ENCODE measurements at regions not wholly inside any gene's neighbourhood (a gene's known extent, or its start where the extent isn't known, plus 50 kb on each side); places are given as distances from the start of the nearest gene placed in this dataset.

- DNase-seq: no peak
These were observed 119.7 kb upstream of the LHX1 start for GRCh38 chr17:36817483-36818048.

GRCh38 chr17:36818134-36818825, 119.0 kb upstream of the LHX1 start:
- no peak for DNase-seq

- DNase-seq: no peak
These were observed 113.2 kb upstream of the LHX1 start for GRCh38 chr17:36823850-36824677.

DNA sequence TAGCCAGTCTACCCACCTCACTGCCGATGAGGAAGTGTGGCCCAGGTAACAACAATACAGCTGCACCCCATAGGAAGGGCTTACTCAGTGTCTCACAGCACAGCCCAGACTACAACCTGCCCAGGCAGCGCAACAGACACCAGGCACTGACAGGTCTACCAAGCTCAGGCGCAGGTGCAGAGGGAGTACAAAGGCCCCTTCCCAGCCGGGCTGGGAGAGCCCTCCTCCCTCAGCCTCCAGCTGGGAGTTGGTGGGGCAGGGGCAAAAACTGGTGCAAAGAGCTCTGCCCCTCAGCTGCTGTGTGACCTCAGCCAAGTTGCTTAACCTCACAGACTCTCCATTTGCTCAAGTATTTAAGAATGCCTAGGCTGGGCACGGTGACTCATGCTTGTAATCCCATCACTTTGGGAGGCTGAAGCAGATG, 112.6 kb upstream of the LHX1 start:
- DNase-seq: no peak

GRCh38 chr17:36825113-36825512, 112.2 kb upstream of the LHX1 start:
- DNase-seq: no peak

- DNase-seq: no peak
These were observed 111.8 kb upstream of the LHX1 start for GRCh38 chr17:36825521-36825920.

DNA sequence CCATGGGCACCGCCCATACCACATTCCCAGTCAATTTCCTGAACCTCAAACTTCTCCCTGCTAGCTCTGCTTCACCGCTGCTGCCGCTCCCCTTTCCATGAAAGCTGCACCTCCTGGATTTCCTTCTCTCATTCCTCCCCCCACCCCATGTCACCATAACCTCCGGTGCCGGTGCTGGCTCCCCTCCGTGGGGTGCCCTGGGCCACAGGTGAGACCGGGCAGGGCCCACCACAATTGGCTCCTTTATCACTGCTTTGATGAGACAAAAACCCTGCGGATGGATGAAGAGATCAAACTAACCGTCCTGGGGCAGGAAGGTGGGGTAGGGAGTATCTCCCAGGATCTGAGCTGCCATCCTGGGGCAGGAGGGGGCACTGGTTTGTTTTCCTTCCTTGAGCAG, 111.3 kb upstream of the LHX1 start:
- DNase-seq: no peak

GRCh38 chr17:36827081-36827480, 110.2 kb upstream of the LHX1 start:
- DNase-seq: no peak

GRCh38 chr17:36829676-36830075, 107.6 kb upstream of the LHX1 start:
- no peak for DNase-seq

GRCh38 chr17:36833279-36833678, 104.0 kb upstream of the LHX1 start:
- no peak for DNase-seq

GRCh38 chr17:36835036-36835435, 102.2 kb upstream of the LHX1 start:
- DNase-seq: no peak

DNA sequence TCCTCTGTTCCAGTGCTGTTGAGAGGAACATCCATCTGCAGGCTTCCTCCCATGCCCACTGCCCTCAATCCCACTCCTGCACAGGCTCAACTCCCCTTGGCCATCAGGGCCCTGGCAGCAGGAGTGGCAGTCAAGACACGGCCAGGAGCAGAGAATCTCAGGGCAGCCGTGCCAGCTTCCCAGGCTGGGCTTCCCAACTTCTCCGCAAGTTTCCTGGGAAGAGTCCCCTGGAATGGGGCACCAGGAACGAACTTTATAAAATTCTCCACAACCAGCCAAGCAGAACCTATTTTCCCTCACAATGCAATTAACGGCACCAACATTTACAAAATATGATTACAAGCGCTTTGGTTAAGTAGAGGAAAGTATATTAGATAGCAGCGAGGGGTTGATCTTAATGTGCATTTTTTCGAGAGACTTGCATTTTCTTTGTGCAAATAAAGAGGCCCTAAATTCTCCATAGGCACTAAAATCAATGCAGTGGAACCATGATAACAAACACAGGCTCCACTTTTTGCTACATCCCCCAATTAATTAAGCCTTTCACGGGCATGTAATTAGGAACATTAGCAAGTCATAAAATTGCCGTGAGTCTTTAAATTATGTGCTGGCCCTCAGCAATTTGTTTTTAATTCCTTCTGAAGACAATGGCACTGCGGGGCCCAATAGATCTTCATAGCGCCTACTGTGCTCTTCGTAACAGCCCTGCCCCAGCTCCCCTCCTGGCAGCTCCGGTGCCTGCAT, 99.9 kb upstream of the LHX1 start:
- DNase-seq: no peak

- no peak for DNase-seq
These were observed 99.4 kb upstream of the LHX1 start for GRCh38 chr17:36837939-36838272.

GRCh38 chr17:36839256-36839655, 98.0 kb upstream of the LHX1 start:
- DNase-seq: no peak

- no peak for DNase-seq
These were observed 96.5 kb upstream of the LHX1 start for GRCh38 chr17:36840796-36841195.

DNA sequence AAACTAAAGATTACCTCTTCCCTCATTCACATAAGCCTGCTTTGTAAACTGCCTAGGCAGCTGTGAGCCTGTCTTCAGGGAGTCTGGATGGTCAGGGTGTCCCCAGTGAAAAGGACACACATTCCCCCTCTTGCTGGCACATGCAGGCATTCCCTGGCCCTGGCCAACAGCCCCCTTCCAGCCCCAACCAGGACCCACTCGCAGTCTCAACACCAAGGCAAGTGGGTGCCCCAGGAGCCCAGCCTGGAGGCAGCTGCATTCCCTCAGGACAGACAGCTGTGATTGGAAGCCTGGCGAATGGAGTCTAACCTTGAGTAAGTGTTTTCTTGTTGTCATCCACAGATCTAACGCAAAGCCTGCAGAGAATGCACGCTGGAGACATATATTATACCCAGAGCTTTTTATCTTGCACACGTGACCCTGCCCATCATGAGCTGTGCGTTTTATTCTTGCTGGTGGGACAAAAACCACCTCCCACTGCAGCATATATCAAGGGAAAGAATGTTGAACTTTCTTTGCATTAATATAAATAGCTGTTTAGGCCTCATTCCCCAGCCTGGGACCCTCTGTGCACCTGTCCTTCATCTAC, 95.0 kb upstream of the LHX1 start:
- DNase-seq: no peak

- no peak for DNase-seq
These were observed 94.2 kb upstream of the LHX1 start for GRCh38 chr17:36842963-36843558.

- no peak for DNase-seq
These were observed 93.3 kb upstream of the LHX1 start for GRCh38 chr17:36844013-36844412.

GRCh38 chr17:36844601-36845000, 92.7 kb upstream of the LHX1 start:
- DNase-seq: no peak

DNA sequence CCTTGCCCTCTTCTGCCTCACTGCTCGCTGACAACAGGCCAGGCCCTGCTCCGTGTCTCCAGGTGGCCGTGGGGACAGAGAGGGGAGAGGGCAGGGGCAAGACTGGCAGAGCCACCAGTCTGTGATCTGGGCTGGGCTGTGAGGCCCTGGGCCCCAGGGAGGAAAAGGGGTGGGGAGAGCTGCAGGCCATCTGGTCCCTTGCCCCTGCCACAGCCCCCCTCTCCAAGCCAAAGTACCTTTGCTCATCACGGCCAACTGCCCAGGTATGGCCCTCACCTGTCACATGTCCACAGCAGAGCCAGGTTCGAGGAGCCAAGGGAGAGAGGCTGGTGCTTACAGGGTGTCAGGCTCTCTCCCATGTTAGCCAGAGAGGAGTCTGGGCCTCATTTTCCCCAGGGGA, 91.4 kb upstream of the LHX1 start:
- no peak for DNase-seq

DNA sequence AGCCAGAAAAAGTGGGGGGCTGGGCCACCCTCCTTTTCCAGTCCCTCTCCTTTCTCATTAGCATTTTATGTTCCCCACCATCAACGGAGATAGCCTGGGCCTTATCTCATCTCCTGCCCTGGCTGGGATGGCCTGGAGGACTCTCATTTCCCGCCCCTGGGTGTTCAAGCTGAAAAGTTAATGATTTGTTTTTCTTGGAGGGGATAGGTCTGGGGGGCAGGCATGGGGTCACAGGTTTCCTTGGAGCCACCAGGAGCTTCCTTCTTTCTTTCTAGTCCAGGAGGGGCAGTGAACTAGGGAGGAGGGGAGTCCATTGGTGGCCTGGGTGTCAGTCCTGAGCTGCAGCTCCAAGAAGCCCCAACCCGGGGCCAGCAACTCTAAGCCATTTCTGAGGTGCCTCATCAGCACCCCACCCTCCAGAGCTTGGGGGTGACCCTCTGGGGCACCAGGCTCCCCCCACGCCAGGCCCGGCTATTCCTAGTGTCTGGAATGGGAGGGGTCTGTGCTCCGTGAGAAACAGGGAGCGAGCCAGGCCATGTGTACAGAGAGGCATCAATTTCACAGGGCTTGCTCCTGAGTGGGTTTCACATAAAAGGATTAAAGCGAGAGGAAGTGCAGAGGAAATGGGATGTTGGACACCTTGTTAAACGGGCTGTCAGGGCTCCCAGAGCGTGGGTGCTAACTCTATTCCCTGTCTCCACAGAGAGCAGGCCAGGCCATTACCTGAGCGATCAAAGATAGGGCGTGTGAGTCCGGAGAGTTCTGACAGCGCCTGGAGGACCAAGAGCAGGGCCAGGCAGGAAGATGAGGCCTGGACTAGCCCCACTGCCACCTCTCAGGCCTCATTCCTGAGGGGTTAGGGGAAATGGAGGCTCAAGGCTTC, 90.6 kb upstream of the LHX1 start:
- no peak for DNase-seq
